CD4-positive, alpha-beta T cell (primary cell): ENCODE measurements at regions not wholly inside any gene's neighbourhood (a gene's known extent, or its start where the extent isn't known, plus 50 kb on each side); places are given as distances from the start of the nearest gene placed in this dataset.

Source experiments
- ATAC-seq: fragments of 200-7000 bp; cut with Tn5 transposase; one replicate; pipeline ENCODE4 v1.10.0; 2022; ENCODE audit warnings: mild to moderate bottlenecking; ENCODE audit not compliant: poor library complexity
- CTCF ChIA-PET: fragments of 350-600 bp; sonication (Branson Sonifier 250); formaldehyde crosslinking; loops from one replicate; lab custom pipeline; 2021; ENCODE audit warnings: antibody characterized with exemption, inconsistent platforms; lab: Charles Lee
- POLR2A ChIA-PET: fragments of 350-600 bp; sonication (Branson Sonifier 250); formaldehyde crosslinking; loops from one replicate; lab custom pipeline; 2021; ENCODE audit warnings: antibody characterized with exemption, inconsistent platforms; lab: Charles Lee
- DNase-seq, 14 experiments: peaks; one replicate each; pipeline ENCODE4 v3.0.0-alpha.2; 2013 to 2020; ENCODE audit warnings: mixed read lengths in 2 of 14
- H3K27ac ChIP-seq, 2 donors: one replicate each; pipeline versions ENCODE4 v1.5.1 to v1.7.0; 2013; ENCODE audit warnings: low read length in 2 of 2, low read depth in 1 of 2, mild to moderate bottlenecking in 1 of 2
- H3K27me3 ChIP-seq, 2 experiments: 1 replicate in 1 of 2; 2 replicates in 1 of 2; pipeline versions ENCODE4 v1.6.1 to v1.7.0; 2013; ENCODE audit warnings: low read length in 2 of 2, control low read depth in 1 of 2, mild to moderate bottlenecking in 1 of 2, moderate library complexity in 1 of 2; ENCODE audit not compliant: insufficient read depth in 2 of 2, control insufficient read depth in 1 of 2
- H3K36me3 ChIP-seq: one replicate; pipeline ENCODE4 v1.6.1; 2013; ENCODE audit warnings: low read length, control low read depth; ENCODE audit not compliant: insufficient read depth
- H3K4me1 ChIP-seq: one replicate; pipeline ENCODE4 v1.6.1; 2013; ENCODE audit warnings: low read length, control low read depth; ENCODE audit not compliant: insufficient read depth
- H3K4me3 ChIP-seq: one replicate; pipeline ENCODE4 v1.5.1; 2013; ENCODE audit warnings: mild to moderate bottlenecking, low read length, moderate library complexity
- H3K9me3 ChIP-seq, 2 experiments: 1 replicate in 1 of 2; 2 replicates in 1 of 2; pipeline versions ENCODE4 v1.6.1 to v1.7.0; 2013; ENCODE audit warnings: low read length in 2 of 2, mild to moderate bottlenecking in 2 of 2, control low read depth in 1 of 2, moderate library complexity in 1 of 2; ENCODE audit not compliant: control insufficient read depth in 1 of 2, insufficient read depth in 1 of 2
- H3K27ac Mint-ChIP-seq: one replicate; pipeline ENCODE4 v1.8.0; 2020; ENCODE audit warnings: mixed read lengths
- H3K27me3 Mint-ChIP-seq: one replicate; pipeline ENCODE4 v1.8.0; 2021; ENCODE audit warnings: mixed read lengths
- H3K36me3 Mint-ChIP-seq: one replicate; pipeline ENCODE4 v1.8.0; 2021; ENCODE audit warnings: low read depth, mixed read lengths
- H3K4me1 Mint-ChIP-seq: one replicate; pipeline ENCODE4 v1.8.0; 2021; ENCODE audit warnings: low read depth, mixed read lengths
- H3K4me3 Mint-ChIP-seq: one replicate; pipeline ENCODE4 v1.8.0; 2020; ENCODE audit warnings: mild to moderate bottlenecking, mixed read lengths
- H3K9me3 Mint-ChIP-seq: one replicate; pipeline ENCODE4 v1.8.0; 2020; ENCODE audit warnings: mixed read lengths
- CTCF ChIP-seq: fragments of 200-600 bp; IDR thresholded peaks from one replicate; pipeline ENCODE4 v1.8.0; 2022; ENCODE audit warnings: antibody characterized with exemption, mild to moderate bottlenecking
- intact Hi-C, 2 experiments: fragments of 100-400 bp; cut with DNase I in 1 of 2; cut with micrococcal nuclease in 1 of 2; formaldehyde crosslinking; loops; one replicate each; pipeline versions ENCODE4 v1.15.1 to v1.9.0; 2023 to 2025; cut with DNase I, micrococcal nuclease

DNA sequence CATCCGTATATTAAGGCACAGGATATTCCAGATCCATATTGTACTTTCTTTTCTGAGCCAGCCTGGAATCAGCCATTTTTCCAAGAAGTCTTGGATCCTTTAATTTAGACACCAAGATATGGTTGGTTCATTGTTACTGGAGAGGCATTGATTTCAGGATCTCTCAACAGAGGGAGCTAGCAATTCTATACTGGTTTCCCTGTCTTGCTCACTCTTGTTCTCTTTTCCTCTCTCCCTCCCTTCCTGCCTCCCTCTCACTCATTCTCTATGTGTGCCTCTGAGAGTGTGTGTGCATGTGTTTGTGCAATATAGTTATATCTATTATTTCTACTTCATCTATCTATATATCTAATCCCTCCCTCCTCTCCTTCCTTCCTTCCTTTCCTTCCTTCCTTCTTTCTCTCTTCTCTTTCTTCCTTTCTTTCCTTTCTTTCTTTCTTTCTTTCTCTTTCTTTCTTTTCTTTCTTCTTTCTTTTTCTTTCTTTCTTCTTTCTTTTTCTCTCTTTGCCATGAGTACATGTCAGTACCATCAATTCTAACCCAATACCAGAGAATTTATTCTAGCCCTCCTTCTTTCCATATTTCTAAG is 299.1 kb downstream of the EPHA7 start:
- intact Hi-C loops: no loop called here
- Histone ChIP-seq H3K4me1 (no peaks in the 10 kb centered on the region), H3K27me3 (no peaks in the 10 kb centered on the region), H3K36me3 (no peaks in the 10 kb centered on the region), H3K9me3 (no peaks in the 10 kb centered on the region), H3K27ac (no peak overlapping the region), H3K4me3 (no peak overlapping the region)
- DNase-seq: no peak
- H3K27me3 Mint-ChIP-seq: no peaks in the 10 kb centered on the region
- H3K9me3 Mint-ChIP-seq: peaks cover 7% of the 10 kb centered on the region
- no peaks in the 10 kb centered on the region for H3K4me1 Mint-ChIP-seq
- ChIA-PET CTCF (no interaction called here), POLR2A (no interaction called here)
- ATAC-seq: no peak
- no peaks in the 10 kb centered on the region for H3K36me3 Mint-ChIP-seq
- no peak for TF ChIP-seq CTCF
- H3K4me3 Mint-ChIP-seq: no peak overlapping the region
- no peak overlapping the region for H3K27ac Mint-ChIP-seq

DNA sequence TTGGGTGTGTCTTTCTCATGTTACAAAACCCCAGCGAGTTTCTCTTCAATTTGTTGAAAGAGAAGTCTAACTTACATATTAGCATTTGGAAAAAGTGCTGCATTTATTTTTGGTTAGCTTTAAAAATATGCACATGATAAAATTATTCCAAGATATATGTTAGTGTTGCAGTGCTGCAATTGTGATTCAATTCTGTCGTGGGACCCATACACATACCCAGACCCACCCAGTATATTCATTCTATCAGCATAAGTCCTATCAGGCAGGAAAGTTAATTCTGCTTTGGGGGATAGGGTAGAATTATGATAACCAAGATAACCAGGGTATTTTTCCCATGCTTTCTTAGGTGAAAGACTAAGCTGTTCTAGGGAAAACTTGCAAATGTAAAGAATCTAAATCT is 313.5 kb downstream of the EPHA7 start:
- Mint-ChIP-seq H3K4me1 (no peaks in the 10 kb centered on the region), H3K27me3 (no peaks in the 10 kb centered on the region), H3K9me3 (peaks cover 7% of the 10 kb centered on the region), H3K36me3 (no peaks in the 10 kb centered on the region), H3K27ac (no peak overlapping the region), H3K4me3 (no peak overlapping the region)
- TF ChIP-seq CTCF: no peak
- Histone ChIP-seq H3K36me3 (no peaks in the 10 kb centered on the region), H3K4me3 (no peak overlapping the region), H3K27ac (no peak overlapping the region), H3K9me3 (peaks cover 0 to 8% of the 10 kb centered on the region in 2 experiments), H3K4me1 (no peaks in the 10 kb centered on the region), H3K27me3 (no peaks in the 10 kb centered on the region)
- ChIA-PET POLR2A (no interaction called here), CTCF (no interaction called here)
- ATAC-seq (no peak), DNase-seq (no peak)
- intact Hi-C loops: no loop called here

DNA sequence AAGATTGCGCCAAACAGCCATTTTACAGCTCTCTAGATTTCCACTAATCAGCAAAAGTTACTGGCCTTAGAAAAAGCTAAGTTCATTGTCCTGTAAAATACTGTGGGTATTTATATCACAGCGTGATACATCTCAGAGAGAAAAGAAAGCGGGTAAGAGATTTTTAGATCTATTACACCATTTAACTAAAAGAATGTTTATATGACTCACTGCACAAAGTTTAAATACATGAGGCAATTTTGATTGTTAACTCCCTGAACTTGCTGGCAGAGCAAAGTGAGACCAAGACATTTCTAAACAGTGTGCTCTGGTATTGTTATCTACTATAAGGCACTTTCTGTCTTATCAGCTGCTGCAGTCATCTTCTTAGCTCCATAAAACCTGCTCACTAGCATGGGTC is 314.3 kb downstream of the EPHA7 start:
- Mint-ChIP-seq H3K4me3 (no peak overlapping the region), H3K4me1 (no peaks in the 10 kb centered on the region), H3K9me3 (peaks cover 10% of the 10 kb centered on the region), H3K27ac (no peak overlapping the region), H3K36me3 (no peaks in the 10 kb centered on the region), H3K27me3 (no peaks in the 10 kb centered on the region)
- no peak for TF ChIP-seq CTCF
- no peak for DNase-seq
- H3K4me1 ChIP-seq: no peaks in the 10 kb centered on the region
- H3K9me3 ChIP-seq: peaks cover 0 to 8% of the 10 kb centered on the region in 2 experiments
- no peak overlapping the region for H3K4me3 ChIP-seq
- ChIA-PET POLR2A (no interaction called here), CTCF (no interaction called here)
- H3K36me3 ChIP-seq: no peaks in the 10 kb centered on the region
- no peaks in the 10 kb centered on the region for H3K27me3 ChIP-seq
- no peak for ATAC-seq
- intact Hi-C loops: no loop called here
- H3K27ac ChIP-seq: no peak overlapping the region
